ENCODE measurements at regions not wholly inside any gene's neighbourhood (a gene's known extent, or its start where the extent isn't known, plus 50 kb on each side); places are given as distances from the start of the nearest gene placed in this dataset.

DNA sequence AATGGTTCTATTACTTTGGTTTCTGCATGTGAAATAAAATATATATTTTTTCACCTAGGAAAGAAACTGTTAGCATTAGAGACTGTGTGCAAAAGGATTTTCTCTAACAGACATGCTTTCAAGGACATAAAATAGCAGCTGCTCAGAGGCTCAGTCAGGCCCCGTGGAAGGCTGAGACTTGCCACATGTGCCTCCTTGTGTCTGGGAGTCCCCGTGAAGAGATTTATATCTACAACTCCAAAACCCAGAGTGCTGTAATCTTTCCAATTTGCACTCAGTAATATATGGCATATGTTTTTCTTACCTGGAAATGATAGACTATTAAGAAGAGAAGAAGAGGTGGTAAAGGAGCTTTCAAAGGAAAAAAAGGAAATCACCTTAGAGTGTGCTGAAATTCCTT is 371.6 kb upstream of the OBI1 start:
- H3K4me3 ChIP-seq (ENCODE audit: low read depth, low read length): no peak overlapping the region
- TF ChIP-seq, protein P1, sequence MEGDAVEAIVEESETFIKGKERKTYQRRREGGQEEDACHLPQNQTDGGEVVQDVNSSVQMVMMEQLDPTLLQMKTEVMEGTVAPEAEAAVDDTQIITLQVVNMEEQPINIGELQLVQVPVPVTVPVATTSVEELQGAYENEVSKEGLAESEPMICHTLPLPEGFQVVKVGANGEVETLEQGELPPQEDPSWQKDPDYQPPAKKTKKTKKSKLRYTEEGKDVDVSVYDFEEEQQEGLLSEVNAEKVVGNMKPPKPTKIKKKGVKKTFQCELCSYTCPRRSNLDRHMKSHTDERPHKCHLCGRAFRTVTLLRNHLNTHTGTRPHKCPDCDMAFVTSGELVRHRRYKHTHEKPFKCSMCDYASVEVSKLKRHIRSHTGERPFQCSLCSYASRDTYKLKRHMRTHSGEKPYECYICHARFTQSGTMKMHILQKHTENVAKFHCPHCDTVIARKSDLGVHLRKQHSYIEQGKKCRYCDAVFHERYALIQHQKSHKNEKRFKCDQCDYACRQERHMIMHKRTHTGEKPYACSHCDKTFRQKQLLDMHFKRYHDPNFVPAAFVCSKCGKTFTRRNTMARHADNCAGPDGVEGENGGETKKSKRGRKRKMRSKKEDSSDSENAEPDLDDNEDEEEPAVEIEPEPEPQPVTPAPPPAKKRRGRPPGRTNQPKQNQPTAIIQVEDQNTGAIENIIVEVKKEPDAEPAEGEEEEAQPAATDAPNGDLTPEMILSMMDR (IDR thresholded peaks at IDR 0.05; ENCODE audit: low read depth, low read length): no peak
- DNase-seq (ENCODE audit: low read depth, low spot score): no peak
- in situ Hi-C loops (cut with HindIII; ENCODE audit: low sequenced_read_pairs): no loop called here

DNA sequence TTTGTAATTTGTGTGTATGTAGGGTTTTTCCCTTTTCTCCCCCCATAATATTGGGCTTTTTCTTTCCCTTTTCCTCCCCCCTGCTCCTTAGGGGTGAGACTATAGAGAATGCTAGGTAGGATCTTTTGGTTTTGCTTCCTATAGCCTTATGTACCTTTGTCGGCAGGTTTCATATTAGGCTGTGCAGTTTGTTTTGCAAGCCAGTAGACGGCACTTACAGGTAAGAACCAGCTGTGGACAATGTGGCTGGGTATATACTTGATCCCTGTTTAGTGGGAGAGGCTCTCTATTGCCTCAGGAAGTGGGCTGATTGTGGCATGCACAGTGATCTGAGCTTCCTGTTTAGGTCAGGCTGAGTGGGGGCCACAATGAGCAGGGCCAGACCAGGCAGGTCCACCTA is 359.2 kb upstream of the OBI1 start:
- TF ChIP-seq, protein P1 (IDR thresholded peaks at IDR 0.05; ENCODE audit: low read depth, low read length): no peak
- no peak overlapping the region for H3K4me3 ChIP-seq (ENCODE audit: low read depth, low read length)
- in situ Hi-C loops (cut with HindIII; ENCODE audit: low sequenced_read_pairs): no loop called here
- DNase-seq (ENCODE audit: low read depth, low spot score): no peak

DNA sequence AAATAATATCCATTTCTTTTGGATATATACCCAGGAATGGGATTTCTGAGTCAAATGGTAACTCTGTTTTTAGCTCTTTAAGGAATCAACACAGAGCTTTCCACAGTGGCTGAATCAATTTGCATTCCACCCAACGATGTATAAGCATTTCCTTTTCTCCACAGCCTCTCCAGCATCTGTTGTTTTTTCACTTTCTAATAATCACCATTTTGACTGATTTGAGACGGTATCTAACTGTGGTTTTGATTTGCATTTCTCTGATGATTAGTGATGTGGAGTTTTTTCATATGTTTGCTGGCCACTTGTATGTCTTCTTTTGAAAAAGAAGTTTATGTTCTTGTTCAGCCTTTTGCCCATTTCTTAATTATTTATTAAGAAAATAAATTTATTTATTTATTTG is 352.2 kb upstream of the OBI1 start:
- in situ Hi-C loops (cut with HindIII; ENCODE audit: low sequenced_read_pairs): no loop called here
- no peak for DNase-seq (ENCODE audit: low read depth, low spot score)
- TF ChIP-seq, protein P1 (IDR thresholded peaks at IDR 0.05; ENCODE audit: low read depth, low read length): no peak
- H3K4me3 ChIP-seq (ENCODE audit: low read depth, low read length): no peak overlapping the region

DNA sequence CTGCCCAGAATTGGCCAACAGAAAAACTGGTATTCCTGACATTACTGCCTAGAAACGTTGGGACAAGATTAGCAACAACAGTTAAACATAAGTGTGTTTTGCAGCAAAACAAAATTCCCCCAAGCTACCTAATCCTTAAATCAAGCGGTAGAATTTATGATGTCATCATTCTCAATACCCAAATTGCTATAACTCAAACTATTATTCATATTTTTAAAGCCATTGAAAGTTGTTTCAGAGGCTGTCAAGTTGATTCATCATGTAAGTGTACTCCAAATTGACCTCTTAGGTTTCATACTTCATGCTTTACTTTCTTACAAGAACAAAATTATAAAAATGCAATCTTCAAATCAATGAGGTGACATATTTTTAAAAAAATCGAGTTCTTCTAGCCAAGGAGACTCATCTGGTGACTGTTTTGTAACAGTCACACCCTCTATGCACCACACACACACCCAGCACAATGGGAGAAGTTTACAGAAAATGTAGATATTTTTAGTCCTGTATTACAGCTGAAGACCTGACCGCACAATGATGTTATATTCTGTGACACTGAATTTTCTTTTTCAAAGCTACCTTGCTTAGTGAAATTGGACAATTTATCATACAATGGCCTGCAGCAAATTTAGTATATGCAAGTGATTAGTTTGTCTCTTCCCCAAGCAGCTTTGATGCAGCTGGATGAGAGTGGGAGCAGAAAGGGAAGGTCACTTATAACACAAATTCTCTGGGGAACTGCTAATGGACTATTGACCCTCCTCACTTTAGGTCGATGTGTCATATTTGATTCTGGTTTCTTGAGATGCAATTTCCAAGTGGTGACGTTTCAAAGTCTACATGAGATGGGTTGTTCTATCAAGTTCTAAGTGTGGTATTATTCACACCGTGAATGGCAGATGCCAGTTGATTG is 345.3 kb upstream of the OBI1 start:
- in situ Hi-C loops (cut with HindIII; ENCODE audit: low sequenced_read_pairs): no loop called here
- H3K4me3 ChIP-seq (ENCODE audit: low read depth, low read length): no peak overlapping the region
- DNase-seq (ENCODE audit: low read depth, low spot score): no peak
- TF ChIP-seq, protein P1 (IDR thresholded peaks at IDR 0.05; ENCODE audit: low read depth, low read length): no peak

DNA sequence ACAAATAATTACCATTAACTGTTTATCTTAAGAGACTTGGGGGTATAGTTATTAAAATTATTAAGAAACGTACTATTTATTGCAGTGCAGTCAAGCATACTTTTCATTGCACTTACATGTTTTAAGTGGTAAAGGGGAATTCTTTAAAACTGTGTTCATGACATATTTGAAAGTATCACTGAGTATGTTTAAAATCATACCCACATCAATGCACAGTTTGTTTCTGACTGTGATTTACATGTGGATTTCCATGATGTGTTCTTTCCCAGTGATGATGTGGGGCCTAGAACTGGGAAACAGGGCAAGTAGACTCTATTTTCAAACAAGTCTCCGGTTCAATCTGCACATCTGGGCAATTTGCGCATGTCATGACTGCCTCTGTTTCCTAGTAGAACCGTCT is 340.5 kb upstream of the OBI1 start:
- TF ChIP-seq, protein P1 (IDR thresholded peaks at IDR 0.05; ENCODE audit: low read depth, low read length): no peak
- H3K4me3 ChIP-seq (ENCODE audit: low read depth, low read length): no peak overlapping the region
- DNase-seq (ENCODE audit: low read depth, low spot score): no peak
- in situ Hi-C loops (cut with HindIII; ENCODE audit: low sequenced_read_pairs): no loop called here

DNA sequence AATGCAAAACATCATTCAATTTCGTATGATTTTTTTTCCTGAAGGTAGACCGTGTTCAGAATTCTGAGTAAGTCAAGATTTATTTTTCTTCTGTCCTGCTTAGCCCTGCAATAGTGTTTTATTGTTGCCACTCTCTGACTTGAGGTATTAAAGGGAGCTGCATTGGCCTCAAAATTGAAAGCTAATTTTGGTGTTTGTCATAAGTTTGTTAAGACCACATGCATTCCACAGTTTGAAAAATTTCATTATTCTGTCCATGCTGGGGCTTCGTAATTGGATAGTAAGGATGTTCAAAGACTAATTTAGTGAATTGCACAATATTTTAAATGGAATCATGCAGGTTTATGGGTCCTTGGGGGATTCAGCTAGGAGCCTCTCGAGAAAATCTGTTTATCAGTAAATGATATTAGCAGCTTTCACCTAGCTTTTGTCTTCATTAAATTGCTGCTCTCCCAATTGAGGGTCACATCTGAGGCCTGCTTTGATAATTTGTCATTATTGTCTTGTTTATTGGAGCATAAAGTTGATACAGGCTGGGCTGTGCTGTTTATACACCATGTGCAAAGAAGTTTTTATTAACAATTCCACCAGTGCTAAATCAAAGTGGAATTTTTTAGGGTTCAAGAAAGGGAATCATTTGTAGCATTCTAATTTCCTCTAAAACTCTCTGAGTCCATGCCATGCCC is 339.8 kb upstream of the OBI1 start:
- no peak for DNase-seq (ENCODE audit: low read depth, low spot score)
- TF ChIP-seq, protein P1 (IDR thresholded peaks at IDR 0.05; ENCODE audit: low read depth, low read length): no peak
- in situ Hi-C loops (cut with HindIII; ENCODE audit: low sequenced_read_pairs): no loop called here
- H3K4me3 ChIP-seq (ENCODE audit: low read depth, low read length): no peak overlapping the region

Measured in astrocyte of the spinal cord (primary cell).